ENCODE measurements at regions not wholly inside any gene's neighbourhood (a gene's known extent, or its start where the extent isn't known, plus 50 kb on each side); places are given as distances from the start of the nearest gene placed in this dataset.

DNA sequence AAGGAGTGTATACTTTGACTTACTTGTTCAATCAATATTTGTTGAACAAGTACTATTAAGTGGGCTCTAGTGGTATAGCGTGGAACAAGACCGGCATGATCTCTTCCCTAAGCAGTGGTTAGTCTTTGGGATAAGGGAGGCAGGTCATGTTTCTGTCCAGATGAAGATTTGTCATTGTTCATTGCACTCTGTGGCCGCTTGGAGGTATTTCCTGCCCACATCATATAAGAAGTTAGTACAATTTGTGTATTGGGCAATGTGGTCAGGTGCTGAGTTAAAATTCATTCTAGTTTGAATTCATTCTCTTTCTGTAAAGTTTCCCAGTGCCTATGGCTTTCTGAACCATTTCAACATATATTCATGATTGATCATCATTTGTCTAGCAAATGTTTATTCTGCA lies 101.1 kb upstream of the SHISA3 start:
- TF ChIP-seq EZH2 (IDR thresholded peaks at IDR 0.05) (no peak), POLR2AphosphoS5 (IDR thresholded peaks at IDR 0.05; ENCODE audit: borderline replicate concordance, low read depth, low read length) (no peak)

All from SK-N-MC (cell line).